B cell (primary cell): ENCODE measurements at regions not wholly inside any gene's neighbourhood (a gene's known extent, or its start where the extent isn't known, plus 50 kb on each side); places are given as distances from the start of the nearest gene placed in this dataset.

Experiments
- ATAC-seq: fragments of 200-7000 bp; cut with Tn5 transposase; one replicate; pipeline ENCODE4 v1.10.0; 2021; ENCODE audit warnings: low read depth, mild to moderate bottlenecking, moderate number of reproducible peaks, moderate library complexity
- CTCF ChIA-PET: fragments of 350-600 bp; sonication (Branson Sonifier 250); formaldehyde crosslinking; loops from one replicate; lab custom pipeline; 2021; ENCODE audit warnings: antibody characterized with exemption, inconsistent platforms; lab: Charles Lee
- POLR2A ChIA-PET: fragments of 350-600 bp; sonication (Branson Sonifier 250); formaldehyde crosslinking; loops from one replicate; lab custom pipeline; 2021; ENCODE audit warnings: antibody characterized with exemption; lab: Charles Lee
- DNase-seq: peaks from one replicate; pipeline ENCODE4 v3.0.0; 2013
- H2AFZ ChIP-seq: 2 replicates; pipeline ENCODE4 v1.6.1; 2012; ENCODE audit warnings: mild to moderate bottlenecking, low read depth, low read length; ENCODE audit not compliant: insufficient read depth, poor library complexity, severe bottlenecking
- H3K27ac ChIP-seq, 2 donors: 1 replicate in 1 of 2; 2 replicates in 1 of 2; pipeline ENCODE4 v1.5.1; 2012 to 2013; ENCODE audit warnings: low read length in 2 of 2, mild to moderate bottlenecking in 2 of 2, moderate library complexity in 1 of 2
- H3K27me3 ChIP-seq, 4 experiments: fragments of 200-600 bp in 1 of 4; sonication (generic) in 1 of 4; replicated peaks in 1 of 4; 1 replicate in 2 of 4; 2 replicates in 2 of 4; pipeline versions ENCODE4 v1.6.1 to v1.7.0; 2013 to 2016; ENCODE audit warnings: low read length in 3 of 4, mild to moderate bottlenecking in 2 of 4, mixed read lengths in 1 of 4, moderate library complexity in 1 of 4; ENCODE audit not compliant: insufficient read depth in 4 of 4, control insufficient read depth in 3 of 4; ENCODE audit errors: control extremely low read depth in 1 of 4
- H3K36me3 ChIP-seq, 2 experiments: replicated peaks in 1 of 2; 1 replicate in 1 of 2; 2 replicates in 1 of 2; pipeline versions ENCODE4 v1.6.1 to v1.7.1; 2013; ENCODE audit warnings: low read length in 1 of 2; ENCODE audit not compliant: insufficient read depth in 2 of 2, control insufficient read depth in 1 of 2; ENCODE audit errors: control extremely low read depth in 1 of 2, extremely low read depth in 1 of 2
- H3K4me1 ChIP-seq, 2 donors: fragments of 200-600 bp in 1 of 2; sonication (generic) in 1 of 2; 1 replicate in 1 of 2; 2 replicates in 1 of 2; pipeline versions ENCODE4 v1.5.1 to v1.6.1; 2013 to 2017; ENCODE audit warnings: low read length in 2 of 2; ENCODE audit not compliant: control insufficient read depth in 2 of 2, insufficient read depth in 2 of 2
- H3K4me2 ChIP-seq: replicated peaks from 2 replicates; pipeline ENCODE3; 2012; ENCODE audit warnings: mild to moderate bottlenecking, low read depth, low read length; ENCODE audit not compliant: poor library complexity, severe bottlenecking
- H3K4me3 ChIP-seq, 5 experiments: fragments of 200-600 bp in 1 of 5; sonication (generic) in 1 of 5; 1 replicate in 3 of 5; 2 replicates in 2 of 5; pipeline versions ENCODE4 v1.5.1 to v1.7.0; 2011 to 2016; ENCODE audit warnings: low read length in 4 of 5, mild to moderate bottlenecking in 4 of 5, low read depth in 2 of 5, control low read depth in 1 of 5, moderate library complexity in 1 of 5; ENCODE audit not compliant: insufficient read depth in 1 of 5; ENCODE audit errors: control extremely low read depth in 1 of 5, extremely low read depth in 1 of 5
- H3K79me2 ChIP-seq: fragments of 200-600 bp; sonication (generic); one replicate; pipeline ENCODE4 v1.6.0; 2016; ENCODE audit warnings: low read length; ENCODE audit not compliant: control insufficient read depth, insufficient read depth
- H3K9ac ChIP-seq: fragments of 200-600 bp; sonication (generic); 2 replicates; pipeline ENCODE4 v1.6.1; 2017; ENCODE audit warnings: mild to moderate bottlenecking, low read length, moderate library complexity
- H3K9me3 ChIP-seq, 3 donors: one replicate each; pipeline versions ENCODE4 v1.6.1 to v1.7.1; 2013; ENCODE audit warnings: low read length in 2 of 3; ENCODE audit not compliant: control insufficient read depth in 2 of 3, insufficient read depth in 1 of 3; ENCODE audit errors: control extremely low read depth in 1 of 3
- H4K20me1 ChIP-seq: 2 replicates; pipeline ENCODE4 v1.6.0; 2012; ENCODE audit warnings: mild to moderate bottlenecking, low read length; ENCODE audit not compliant: insufficient read depth, control insufficient read depth, poor library complexity, severe bottlenecking
- H3K27ac Mint-ChIP-seq: one replicate; pipeline ENCODE4 v1.8.0; 2021; ENCODE audit warnings: mixed read lengths
- H3K27me3 Mint-ChIP-seq: one replicate; pipeline ENCODE4 v1.8.0; 2021; ENCODE audit warnings: mixed read lengths
- H3K4me1 Mint-ChIP-seq: one replicate; pipeline ENCODE4 v1.8.0; 2021; ENCODE audit warnings: mixed read lengths
- H3K4me3 Mint-ChIP-seq: one replicate; pipeline ENCODE4 v1.8.0; 2021; ENCODE audit warnings: mixed read lengths
- H3K9me3 Mint-ChIP-seq: one replicate; pipeline ENCODE4 v1.8.0; 2022; ENCODE audit warnings: mixed read lengths; ENCODE audit not compliant: insufficient read depth
- CTCF ChIP-seq: fragments of 200-600 bp; IDR thresholded peaks from one replicate; pipeline ENCODE4 v1.8.0; 2022; ENCODE audit warnings: antibody characterized with exemption, mild to moderate bottlenecking
- EZH2 ChIP-seq: IDR thresholded peaks from 2 replicates; pipeline ENCODE4 v1.6.1; 2012; ENCODE audit warnings: borderline replicate concordance, low read depth, mild to moderate bottlenecking, moderate library complexity, low read length; ENCODE audit not compliant: insufficient read depth, poor library complexity, severe bottlenecking
- WGBS: methylation state at CpG from one replicate; pipeline ENCODE4 v1.1.5; 2013; ENCODE audit warnings: missing lambda C conversion rate; ENCODE audit not compliant: insufficient coverage; 5-methylcytosine and 5-hydroxymethylcytosine counted together
- intact Hi-C: fragments of 100-400 bp; cut with micrococcal nuclease; formaldehyde crosslinking; loops from one replicate; pipeline ENCODE4 v1.10.0; 2022

DNA sequence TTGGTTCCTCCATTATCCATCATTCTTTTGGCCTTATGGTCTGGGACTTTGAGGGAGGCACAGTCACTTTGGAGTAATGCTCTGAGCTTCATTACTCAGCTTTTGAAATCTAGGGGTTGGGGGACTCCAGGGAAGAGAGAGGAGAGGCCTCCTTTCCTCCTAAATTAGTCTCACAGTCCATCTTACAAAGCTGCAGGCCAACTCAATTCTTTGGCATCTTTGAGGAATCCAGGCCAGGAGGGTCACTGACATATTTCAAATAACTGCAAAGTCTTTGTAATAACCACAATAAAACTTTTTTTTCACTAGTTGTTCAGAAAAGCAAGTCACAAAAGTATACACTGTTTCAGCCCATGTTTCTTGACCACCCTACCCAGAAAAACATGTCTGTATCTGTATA, 73.3 kb upstream of the FAR1 start:
- Histone ChIP-seq H3K9me3 (peaks cover 0 to 7% (median 0%) of the 10 kb centered on the region in 3 donors), H2AFZ (no peak overlapping the region), H3K79me2 (no peaks in the 10 kb centered on the region), H4K20me1 (no peaks in the 10 kb centered on the region), H3K36me3 (no peaks in the 10 kb centered on the region), H3K4me1 (no peaks in the 10 kb centered on the region), H3K4me3 (no peak overlapping the region), H3K9ac (no peak overlapping the region), H3K27me3 (no peaks in the 10 kb centered on the region), H3K27ac (no peak overlapping the region), H3K4me2 (no peak overlapping the region)
- TF ChIP-seq CTCF (no peak), EZH2 (no peak)
- Mint-ChIP-seq H3K4me3 (no peak overlapping the region), H3K27me3 (peaks cover 10% of the 10 kb centered on the region), H3K27ac (no peak overlapping the region), H3K4me1 (no peaks in the 10 kb centered on the region), H3K9me3 (peaks cover 2% of the 10 kb centered on the region)
- DNase-seq (no peak), ATAC-seq (no peak)
- CTCF ChIA-PET = no interaction called here
- POLR2A ChIA-PET = no interaction called here
- intact Hi-C loops = no loop called here

- H4K20me1 ChIP-seq = no peaks in the 10 kb centered on the region
- H3K27ac Mint-ChIP-seq = no peak overlapping the region
- ChIA-PET CTCF (interaction anchor here (0.5 kb wide), 1 partner anchor 861 kb away, joined by 3 read pairs; no protein-coding TSS in a partner anchor), POLR2A (no interaction called here)
- no peaks in the 10 kb centered on the region for H3K36me3 ChIP-seq
- TF ChIP-seq EZH2 = no peak
- TF ChIP-seq CTCF = no peak
- no peak overlapping the region for H3K4me3 Mint-ChIP-seq
- H3K4me1 ChIP-seq = no peaks in the 10 kb centered on the region
- no peak overlapping the region for H2AFZ ChIP-seq
- ATAC-seq (no peak), DNase-seq (no peak)
- intact Hi-C loops = no loop called here
- H3K4me1 Mint-ChIP-seq = no peaks in the 10 kb centered on the region
- peaks cover 11% of the 10 kb centered on the region for H3K27me3 Mint-ChIP-seq
- peaks cover 0 to 7% (median 0%) of the 10 kb centered on the region in 3 donors for H3K9me3 ChIP-seq
- H3K4me3 ChIP-seq = no peak overlapping the region
- H3K4me2 ChIP-seq = no peak overlapping the region
- no peaks in the 10 kb centered on the region for H3K79me2 ChIP-seq
- no peaks in the 10 kb centered on the region for H3K27me3 ChIP-seq
- no peak overlapping the region for H3K27ac ChIP-seq
- no CpG with 5 or more reads among the region's 1 CpG for WGBS
- H3K9ac ChIP-seq = no peak overlapping the region
- H3K9me3 Mint-ChIP-seq = peaks cover 4% of the 10 kb centered on the region
These were observed 74.4 kb upstream of the FAR1 start for GRCh38 chr11:13594044-13594443.
